GM12878 (cell line): ENCODE measurements at regions not wholly inside any gene's neighbourhood (a gene's known extent, or its start where the extent isn't known, plus 50 kb on each side); places are given as distances from the start of the nearest gene placed in this dataset.

Experiments
- ATAC-seq: fragments of 200-7000 bp; cut with Tn5 transposase; 3 replicates; pipeline ENCODE4 v1.9.1; 2020; ENCODE audit warnings: mild to moderate bottlenecking, moderate library complexity
- BruUV-seq: library from RNA; stranded (reverse); fragments of 400-500 nt; replicated peaks from 2 replicates; lab custom pipeline; 2021; lab: Mats Ljungman, UMichigan
- CTCF ChIA-PET: fragments of 300-600 bp; sonication (Branson Sonifier 250); formaldehyde crosslinking; extraction: SDS; loops from one replicate; lab custom pipeline; 2021; ENCODE audit warnings: inconsistent platforms; lab: Yijun Ruan, JAX
- POLR2A ChIA-PET: fragments of 350-600 bp; formaldehyde crosslinking; extraction: SDS; loops from one replicate; lab custom pipeline; 2021; ENCODE audit warnings: inconsistent platforms; lab: Charles Lee
- RAD21 ChIA-PET: fragments of 300-600 bp; sonication (Branson Sonifier 250); formaldehyde crosslinking; loops from one replicate; lab custom pipeline; 2023; ENCODE audit warnings: antibody characterized with exemption; ENCODE audit not compliant: unreplicated experiment; lab: Charles Lee
- SMC1A ChIA-PET: fragments of 300-600 bp; sonication (Branson Sonifier 250); formaldehyde crosslinking; loops from one replicate; lab custom pipeline; 2023; ENCODE audit not compliant: unreplicated experiment, uncharacterized antibody; lab: Charles Lee
- DNase-seq: peaks from one replicate; pipeline ENCODE4 v3.0.0-alpha.2; 2011; ENCODE audit warnings: low read depth, low spot score
- FAIRE-seq: peaks from 3 replicates; lab custom pipeline; 2011; peaks lifted over from hg19 to GRCh38; lab: Jason Lieb, UNC
- H2AFZ ChIP-seq: 2 replicates; pipeline ENCODE4 v1.6.0; 2011; ENCODE audit warnings: low read depth, low read length, control low read depth; ENCODE audit not compliant: control insufficient read depth
- H3K27ac ChIP-seq: 2 replicates; pipeline ENCODE4 v1.5.1; 2011; ENCODE audit warnings: control low read depth; ENCODE audit not compliant: control insufficient read depth, insufficient read depth
- H3K27me3 ChIP-seq, 2 experiments: replicated peaks in 1 of 2; 2 replicates each; pipeline versions ENCODE4 v1.6.0 to v1.6.1; 2011; ENCODE audit warnings: low read length in 1 of 2; ENCODE audit not compliant: control insufficient read depth in 2 of 2, insufficient read depth in 2 of 2
- H3K36me3 ChIP-seq, 2 experiments: 2 replicates each; pipeline ENCODE4 v1.5.1; 2011; ENCODE audit warnings: low read length in 1 of 2; ENCODE audit not compliant: control insufficient read depth in 2 of 2, insufficient read depth in 2 of 2
- H3K4me1 ChIP-seq: 2 replicates; pipeline ENCODE4 v1.6.1; 2011; ENCODE audit warnings: mild to moderate bottlenecking, low read length, moderate library complexity, mixed read lengths; ENCODE audit not compliant: control insufficient read depth, insufficient read depth
- H3K4me2 ChIP-seq: 2 replicates; pipeline ENCODE4 v1.6.0; 2011; ENCODE audit warnings: control low read depth; ENCODE audit not compliant: control insufficient read depth, insufficient read depth
- H3K4me3 ChIP-seq: fragments of 200-600 bp; sonication (generic); 2 replicates; pipeline ENCODE4 v1.5.1; 2016
- H3K79me2 ChIP-seq: 2 replicates; pipeline ENCODE4 v1.6.0; 2011; ENCODE audit warnings: low read length; ENCODE audit not compliant: control insufficient read depth, insufficient read depth
- H3K9ac ChIP-seq: 2 replicates; pipeline ENCODE4 v1.8.0; 2011; ENCODE audit warnings: low read length, control low read depth, mixed read lengths; ENCODE audit not compliant: control insufficient read depth, insufficient read depth
- H3K9me3 ChIP-seq: replicated peaks from 3 replicates; pipeline ENCODE4 v1.5.1; 2011; ENCODE audit warnings: mild to moderate bottlenecking, low read length; ENCODE audit not compliant: control insufficient read depth, insufficient read depth
- H4K20me1 ChIP-seq: 2 replicates; pipeline ENCODE4 v1.6.0; 2011; ENCODE audit not compliant: control insufficient read depth, insufficient read depth
- DPF2 ChIP-seq: fragments of 450-650 bp; IDR thresholded peaks from 2 replicates; pipeline ENCODE4 v1.6.1; 2017; ENCODE audit warnings: mild to moderate bottlenecking
- ESRRA ChIP-seq: IDR thresholded peaks from 2 replicates; pipeline ENCODE4 v1.6.1; 2012; ENCODE audit warnings: mild to moderate bottlenecking, low read length, improper control_type of control experiment
- JUND ChIP-seq: IDR thresholded peaks from 2 replicates; pipeline ENCODE4 v1.6.1; 2012; ENCODE audit warnings: low read depth, mild to moderate bottlenecking, low read length, improper control_type of control experiment, moderate library complexity
- MYC ChIP-seq: IDR thresholded peaks from 2 replicates; pipeline ENCODE4 v1.6.1; 2011; ENCODE audit warnings: mild to moderate bottlenecking, low read length, moderate library complexity, inconsistent platforms; ENCODE audit not compliant: insufficient read depth, insufficient replicate concordance, insufficient read length, severe bottlenecking
- SPI1 ChIP-seq: IDR thresholded peaks from 2 replicates; pipeline ENCODE4 v1.6.1; 2011; ENCODE audit warnings: low read depth, mild to moderate bottlenecking, low read length, moderate library complexity, borderline replicate concordance; ENCODE audit not compliant: insufficient read depth
- WGBS: methylation state at CpG from one replicate; pipeline ENCODE4 v1.1.6; 2016; ENCODE audit warnings: low lambda C conversion rate; ENCODE audit not compliant: insufficient replicate concordance, insufficient coverage; ENCODE audit errors: missing lambda C conversion rate; 5-methylcytosine and 5-hydroxymethylcytosine counted together
- in situ Hi-C: fragments of 300-500 bp; cut with MboI; formaldehyde crosslinking; loops from 9 replicates; pipeline ENCODE4 v1.14.3; 2018; ENCODE audit warnings: mixed read lengths
- intact Hi-C: fragments of 100-400 bp; cut with micrococcal nuclease; formaldehyde crosslinking; loops from one replicate; pipeline ENCODE4 v1.14.2; 2022; ENCODE audit not compliant: unreplicated experiment
- TF ChIP-seq, protein P1 (sequence below): fragments of 450-650 bp; IDR thresholded peaks from 2 replicates; pipeline ENCODE4 v1.6.1; 2017; ENCODE audit warnings: mild to moderate bottlenecking, moderate library complexity
- TF ChIP-seq, protein P2 (sequence below): fragments of 450-650 bp; IDR thresholded peaks from 2 replicates; pipeline ENCODE4 v1.6.1; 2016; ENCODE audit warnings: mild to moderate bottlenecking
- TF ChIP-seq, protein P3 (sequence below): fragments of 450-650 bp; IDR thresholded peaks from 2 replicates; pipeline ENCODE4 v1.6.1; 2016; ENCODE audit warnings: mild to moderate bottlenecking

DNA sequence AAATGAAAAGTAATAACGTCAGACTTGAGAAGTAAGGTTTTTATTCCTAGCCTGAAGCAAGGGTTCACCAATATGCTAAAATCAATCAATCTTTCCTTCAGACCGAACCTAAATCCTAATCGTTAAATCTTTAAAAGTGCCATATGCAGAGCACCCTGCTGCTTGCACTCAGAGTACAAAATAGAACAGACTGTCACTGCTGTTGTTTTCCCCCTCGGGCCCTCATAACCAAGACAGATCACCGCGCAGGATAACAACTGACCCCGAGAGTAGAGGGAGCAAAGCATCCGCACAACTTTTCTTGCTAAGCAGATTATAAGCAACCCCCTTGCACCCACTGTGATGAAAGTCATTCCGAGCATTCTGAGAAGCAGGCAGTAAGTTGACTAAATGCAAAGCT is 550.9 kb upstream of the NDST4 start (continued):
- TF ChIP-seq, protein P1, sequence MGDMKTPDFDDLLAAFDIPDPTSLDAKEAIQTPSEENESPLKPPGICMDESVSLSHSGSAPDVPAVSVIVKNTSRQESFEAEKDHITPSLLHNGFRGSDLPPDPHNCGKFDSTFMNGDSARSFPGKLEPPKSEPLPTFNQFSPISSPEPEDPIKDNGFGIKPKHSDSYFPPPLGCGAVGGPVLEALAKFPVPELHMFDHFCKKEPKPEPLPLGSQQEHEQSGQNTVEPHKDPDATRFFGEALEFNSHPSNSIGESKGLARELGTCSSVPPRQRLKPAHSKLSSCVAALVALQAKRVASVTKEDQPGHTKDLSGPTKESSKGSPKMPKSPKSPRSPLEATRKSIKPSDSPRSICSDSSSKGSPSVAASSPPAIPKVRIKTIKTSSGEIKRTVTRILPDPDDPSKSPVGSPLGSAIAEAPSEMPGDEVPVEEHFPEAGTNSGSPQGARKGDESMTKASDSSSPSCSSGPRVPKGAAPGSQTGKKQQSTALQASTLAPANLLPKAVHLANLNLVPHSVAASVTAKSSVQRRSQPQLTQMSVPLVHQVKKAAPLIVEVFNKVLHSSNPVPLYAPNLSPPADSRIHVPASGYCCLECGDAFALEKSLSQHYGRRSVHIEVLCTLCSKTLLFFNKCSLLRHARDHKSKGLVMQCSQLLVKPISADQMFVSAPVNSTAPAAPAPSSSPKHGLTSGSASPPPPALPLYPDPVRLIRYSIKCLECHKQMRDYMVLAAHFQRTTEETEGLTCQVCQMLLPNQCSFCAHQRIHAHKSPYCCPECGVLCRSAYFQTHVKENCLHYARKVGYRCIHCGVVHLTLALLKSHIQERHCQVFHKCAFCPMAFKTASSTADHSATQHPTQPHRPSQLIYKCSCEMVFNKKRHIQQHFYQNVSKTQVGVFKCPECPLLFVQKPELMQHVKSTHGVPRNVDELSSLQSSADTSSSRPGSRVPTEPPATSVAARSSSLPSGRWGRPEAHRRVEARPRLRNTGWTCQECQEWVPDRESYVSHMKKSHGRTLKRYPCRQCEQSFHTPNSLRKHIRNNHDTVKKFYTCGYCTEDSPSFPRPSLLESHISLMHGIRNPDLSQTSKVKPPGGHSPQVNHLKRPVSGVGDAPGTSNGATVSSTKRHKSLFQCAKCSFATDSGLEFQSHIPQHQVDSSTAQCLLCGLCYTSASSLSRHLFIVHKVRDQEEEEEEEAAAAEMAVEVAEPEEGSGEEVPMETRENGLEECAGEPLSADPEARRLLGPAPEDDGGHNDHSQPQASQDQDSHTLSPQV, result no peak
- TF ChIP-seq SPI1 (no peak), DPF2 (no peak)

DNA sequence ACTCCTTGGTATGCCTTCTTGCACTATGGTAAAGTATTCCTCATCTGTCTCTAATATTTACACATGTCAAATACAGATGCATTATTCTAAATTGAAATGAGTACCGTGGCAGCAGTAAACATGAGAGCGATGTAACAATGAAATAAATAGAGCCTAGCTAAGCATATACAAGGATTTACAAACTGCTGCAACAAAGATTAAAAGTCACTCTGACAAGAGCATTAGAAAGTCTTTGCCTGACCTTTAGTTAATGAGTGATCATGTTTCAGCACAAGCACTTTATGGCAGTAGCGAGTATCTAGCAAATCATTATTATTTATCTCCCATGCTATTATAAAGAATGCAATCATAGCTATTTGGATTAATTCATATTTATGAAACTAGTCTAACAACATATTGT is 547.0 kb upstream of the NDST4 start:
- H3K79me2 ChIP-seq, result no peaks in the 10 kb centered on the region
- TF ChIP-seq ESRRA, result no peak
- TF ChIP-seq, protein P2, sequence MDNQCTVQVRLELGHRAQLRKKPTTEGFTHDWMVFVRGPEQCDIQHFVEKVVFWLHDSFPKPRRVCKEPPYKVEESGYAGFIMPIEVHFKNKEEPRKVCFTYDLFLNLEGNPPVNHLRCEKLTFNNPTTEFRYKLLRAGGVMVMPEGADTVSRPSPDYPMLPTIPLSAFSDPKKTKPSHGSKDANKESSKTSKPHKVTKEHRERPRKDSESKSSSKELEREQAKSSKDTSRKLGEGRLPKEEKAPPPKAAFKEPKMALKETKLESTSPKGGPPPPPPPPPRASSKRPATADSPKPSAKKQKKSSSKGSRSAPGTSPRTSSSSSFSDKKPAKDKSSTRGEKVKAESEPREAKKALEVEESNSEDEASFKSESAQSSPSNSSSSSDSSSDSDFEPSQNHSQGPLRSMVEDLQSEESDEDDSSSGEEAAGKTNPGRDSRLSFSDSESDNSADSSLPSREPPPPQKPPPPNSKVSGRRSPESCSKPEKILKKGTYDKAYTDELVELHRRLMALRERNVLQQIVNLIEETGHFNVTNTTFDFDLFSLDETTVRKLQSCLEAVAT, result no peak
- TF ChIP-seq, protein P3, sequence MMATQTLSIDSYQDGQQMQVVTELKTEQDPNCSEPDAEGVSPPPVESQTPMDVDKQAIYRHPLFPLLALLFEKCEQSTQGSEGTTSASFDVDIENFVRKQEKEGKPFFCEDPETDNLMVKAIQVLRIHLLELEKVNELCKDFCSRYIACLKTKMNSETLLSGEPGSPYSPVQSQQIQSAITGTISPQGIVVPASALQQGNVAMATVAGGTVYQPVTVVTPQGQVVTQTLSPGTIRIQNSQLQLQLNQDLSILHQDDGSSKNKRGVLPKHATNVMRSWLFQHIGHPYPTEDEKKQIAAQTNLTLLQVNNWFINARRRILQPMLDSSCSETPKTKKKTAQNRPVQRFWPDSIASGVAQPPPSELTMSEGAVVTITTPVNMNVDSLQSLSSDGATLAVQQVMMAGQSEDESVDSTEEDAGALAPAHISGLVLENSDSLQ, result no peak
- TF ChIP-seq JUND, result no peak
- TF ChIP-seq MYC, result no peak
- SMC1A ChIA-PET, result no interaction called here
- FAIRE-seq (no peak), ATAC-seq (no peak), DNase-seq (no peak)
- no peaks in the 10 kb centered on the region for H3K9me3 ChIP-seq
- H3K4me2 ChIP-seq, result no peak overlapping the region
- intact Hi-C loops, result no loop called here
- no peak overlapping the region for H2AFZ ChIP-seq
- no TSS peak for BruUV-seq
- no peaks in the 10 kb centered on the region for H3K36me3 ChIP-seq
- no peak overlapping the region for H3K4me3 ChIP-seq
- no peak overlapping the region for H3K27ac ChIP-seq
- no peaks in the 10 kb centered on the region for H3K4me1 ChIP-seq
- CTCF ChIA-PET, result no interaction called here
- RAD21 ChIA-PET, result no interaction called here
- WGBS, result 2% methylated on average over 3 of the region's 3 CpGs
- no peak overlapping the region for H3K9ac ChIP-seq
- H4K20me1 ChIP-seq, result no peaks in the 10 kb centered on the region
- no peaks in the 10 kb centered on the region for H3K27me3 ChIP-seq
- POLR2A ChIA-PET, result no interaction called here
- in situ Hi-C loops, result no loop called here
